H1 (cell line): ENCODE measurements at regions not wholly inside any gene's neighbourhood (a gene's known extent, or its start where the extent isn't known, plus 50 kb on each side); places are given as distances from the start of the nearest gene placed in this dataset.

ENCODE experiments used
- CTCF ChIA-PET: fragments of 300-600 bp; sonication (Branson Sonifier 250); formaldehyde crosslinking; loops from one replicate; lab custom pipeline; 2021; ENCODE audit not compliant: partially characterized antibody; lab: Charles Lee
- POLR2A ChIA-PET: fragments of 300-600 bp; sonication (Branson Sonifier 250); formaldehyde crosslinking; loops from one replicate; lab custom pipeline; 2021; ENCODE audit warnings: inconsistent platforms; ENCODE audit not compliant: partially characterized antibody; lab: Charles Lee
- DNase-seq, 2 experiments: peaks; one replicate each; pipeline versions ENCODE4 v3.0.0 to v3.0.0-alpha.2; 2010 to 2022; ENCODE audit warnings: low spot score in 2 of 2, low read depth in 1 of 2, mixed read lengths in 1 of 2
- FAIRE-seq: peaks from 2 replicates; lab custom pipeline; 2011; peaks lifted over from hg19 to GRCh38; lab: Jason Lieb, UNC
- H2AFZ ChIP-seq: 2 replicates; pipeline ENCODE4 v1.8.1; 2012; ENCODE audit warnings: low read length, inconsistent platforms
- H2AK5ac ChIP-seq: 2 replicates; pipeline ENCODE4 v1.6.1; 2013; ENCODE audit warnings: low read depth, low read length
- H2BK120ac ChIP-seq: replicated peaks from 2 replicates; pipeline ENCODE3; 2013; ENCODE audit warnings: low read depth, low read length, inconsistent platforms
- H2BK12ac ChIP-seq: 2 replicates; pipeline ENCODE4 v1.6.1; 2013; ENCODE audit warnings: low read depth, low read length
- H2BK15ac ChIP-seq: 2 replicates; pipeline ENCODE4 v1.6.1; 2013; ENCODE audit warnings: low read length
- H2BK20ac ChIP-seq: 2 replicates; pipeline ENCODE4 v1.6.1; 2013; ENCODE audit warnings: low read length
- H2BK5ac ChIP-seq: 2 replicates; pipeline ENCODE4 v1.6.1; 2013; ENCODE audit warnings: low read depth, low read length
- H3K14ac ChIP-seq: 2 replicates; pipeline ENCODE4 v1.6.1; 2013; ENCODE audit warnings: inconsistent platforms; ENCODE audit not compliant: insufficient read length
- H3K18ac ChIP-seq: 2 replicates; pipeline ENCODE4 v1.6.1; 2013; ENCODE audit warnings: low read length; ENCODE audit errors: extremely low read depth
- H3K23ac ChIP-seq: 2 replicates; pipeline ENCODE4 v1.6.1; 2013; ENCODE audit warnings: inconsistent platforms; ENCODE audit not compliant: insufficient read length
- H3K23me2 ChIP-seq: 2 replicates; pipeline ENCODE4 v1.6.1; 2013; ENCODE audit warnings: low read depth, low read length
- H3K27ac ChIP-seq: 2 replicates; pipeline ENCODE4 v1.6.1; 2011; ENCODE audit warnings: low read depth, low read length, inconsistent platforms
- H3K27me3 ChIP-seq, 4 experiments: replicated peaks in 1 of 4; 1 replicate in 1 of 4; 2 replicates in 3 of 4; pipeline versions ENCODE4 v1.6.1 to v1.8.1; 2011 to 2013; ENCODE audit warnings: low read length in 3 of 4, mild to moderate bottlenecking in 3 of 4, inconsistent platforms in 2 of 4, mixed read lengths in 2 of 4, moderate library complexity in 1 of 4; ENCODE audit not compliant: control insufficient read depth in 3 of 4, insufficient read depth in 3 of 4; ENCODE audit errors: extremely low read depth in 1 of 4
- H3K36me3 ChIP-seq, 4 experiments: 2 replicates each; pipeline versions ENCODE4 v1.6.1 to v1.8.1; 2011 to 2013; ENCODE audit warnings: mild to moderate bottlenecking in 4 of 4, low read length in 3 of 4, moderate library complexity in 2 of 4, control low read depth in 1 of 4, inconsistent platforms in 1 of 4; ENCODE audit not compliant: insufficient read depth in 4 of 4, control insufficient read depth in 2 of 4
- H3K4ac ChIP-seq: replicated peaks from 2 replicates; pipeline ENCODE3; 2013; ENCODE audit warnings: low read length, low read depth, mixed read lengths, inconsistent platforms; ENCODE audit not compliant: insufficient read length
- H3K4me1 ChIP-seq, 4 experiments: replicated peaks in 1 of 4; 1 replicate in 1 of 4; 2 replicates in 3 of 4; pipeline versions ENCODE4 v1.6.1 to v1.8.1; 2011 to 2013; ENCODE audit warnings: low read length in 3 of 4, inconsistent platforms in 2 of 4, mixed read lengths in 1 of 4; ENCODE audit not compliant: insufficient read depth in 4 of 4, control insufficient read depth in 3 of 4
- H3K4me2 ChIP-seq, 2 experiments: 2 replicates each; pipeline versions ENCODE4 v1.6.1 to v1.8.1; 2011 to 2013; ENCODE audit warnings: low read depth in 2 of 2, low read length in 2 of 2, control low read depth in 1 of 2, inconsistent platforms in 1 of 2, mild to moderate bottlenecking in 1 of 2; ENCODE audit not compliant: insufficient read depth in 1 of 2
- H3K4me3 ChIP-seq, 4 experiments: fragments of 200-600, 300-600 bp in 1 of 4; sonication (generic), shearing (Covaris generic), sonication (Bioruptor Twin) in 1 of 4; 2 replicates each; pipeline versions ENCODE4 v1.5.1 to v1.8.1; 2011 to 2016; ENCODE audit warnings: low read length in 4 of 4, low read depth in 3 of 4, control low read depth in 2 of 4, inconsistent platforms in 2 of 4, mild to moderate bottlenecking in 2 of 4, mixed read lengths in 1 of 4, moderate library complexity in 1 of 4; ENCODE audit not compliant: insufficient read depth in 2 of 4; ENCODE audit errors: extremely low read depth in 1 of 4
- H3K56ac ChIP-seq: replicated peaks from 2 replicates; pipeline ENCODE3; 2013; ENCODE audit warnings: low read depth, mild to moderate bottlenecking, mixed read lengths, low read length, inconsistent platforms; ENCODE audit not compliant: insufficient read length
- H3K79me1 ChIP-seq: 2 replicates; pipeline ENCODE4 v1.6.1; 2013; ENCODE audit warnings: low read depth, low read length, control low read depth
- H3K79me2 ChIP-seq, 2 experiments: 2 replicates each; pipeline versions ENCODE4 v1.6.1 to v1.8.1; 2012 to 2013; ENCODE audit warnings: low read length in 2 of 2, mild to moderate bottlenecking in 2 of 2, inconsistent platforms in 1 of 2; ENCODE audit not compliant: insufficient read depth in 2 of 2, control insufficient read depth in 1 of 2
- H3K9ac ChIP-seq, 4 experiments: replicated peaks in 1 of 4; 1 replicate in 1 of 4; 2 replicates in 3 of 4; pipeline versions ENCODE4 v1.6.1 to v1.8.1; 2011 to 2013; ENCODE audit warnings: low read depth in 3 of 4, low read length in 3 of 4, control low read depth in 2 of 4, mild to moderate bottlenecking in 2 of 4, moderate library complexity in 2 of 4, inconsistent platforms in 1 of 4; ENCODE audit errors: extremely low read depth in 1 of 4
- H3K9me3 ChIP-seq, 2 experiments: 2 replicates each; pipeline versions ENCODE4 v1.6.1 to v1.8.1; 2012 to 2013; ENCODE audit warnings: mild to moderate bottlenecking in 2 of 2, moderate library complexity in 2 of 2, control low read depth in 1 of 2, inconsistent platforms in 1 of 2, low read depth in 1 of 2, low read length in 1 of 2, mixed read lengths in 1 of 2; ENCODE audit not compliant: insufficient read depth in 2 of 2
- H4K20me1 ChIP-seq, 2 experiments: replicated peaks in 1 of 2; 2 replicates each; pipeline versions ENCODE3 to v1.8.1; 2011 to 2013; ENCODE audit warnings: inconsistent platforms in 2 of 2, low read length in 2 of 2, mild to moderate bottlenecking in 1 of 2; ENCODE audit not compliant: insufficient read depth in 2 of 2, control insufficient read depth in 1 of 2
- H4K5ac ChIP-seq: 2 replicates; pipeline ENCODE4 v1.6.1; 2013; ENCODE audit warnings: low read length, low read depth, mixed read lengths, inconsistent platforms; ENCODE audit not compliant: insufficient read length
- H4K8ac ChIP-seq: 2 replicates; pipeline ENCODE4 v1.8.0; 2013; ENCODE audit warnings: mild to moderate bottlenecking, moderate library complexity, low read length, inconsistent platforms; ENCODE audit not compliant: insufficient read depth; ENCODE audit errors: extremely low read depth
- H4K91ac ChIP-seq: replicated peaks from 2 replicates; pipeline ENCODE3; 2013; ENCODE audit warnings: low read length, mixed read lengths, inconsistent platforms; ENCODE audit not compliant: insufficient read length
- BCL11A ChIP-seq, 2 experiments: IDR thresholded peaks; one replicate each; pipeline ENCODE4 v1.6.1; 2011; ENCODE audit warnings: low read depth in 2 of 2, low read length in 2 of 2, mild to moderate bottlenecking in 2 of 2
- BRCA1 ChIP-seq: IDR thresholded peaks from 2 replicates; pipeline ENCODE4 v1.6.1; 2012; ENCODE audit warnings: low read depth, low read length, improper control_type of control experiment
- E2F6 ChIP-seq: IDR thresholded peaks from 2 replicates; pipeline ENCODE4 v1.6.1; 2012; ENCODE audit warnings: inconsistent platforms
- EGR1 ChIP-seq: IDR thresholded peaks from 2 replicates; pipeline ENCODE4 v1.6.1; 2011; ENCODE audit warnings: low read depth, low read length, borderline replicate concordance
- FOSL1 ChIP-seq: IDR thresholded peaks from 2 replicates; pipeline ENCODE4 v1.6.1; 2011; ENCODE audit warnings: mild to moderate bottlenecking, low read depth, low read length, moderate library complexity; ENCODE audit not compliant: insufficient read depth
- JUN ChIP-seq: IDR thresholded peaks from 2 replicates; pipeline ENCODE4 v1.6.1; 2011; ENCODE audit warnings: low read depth, mild to moderate bottlenecking, improper control_type of control experiment, low read length
- MAX ChIP-seq: IDR thresholded peaks from 2 replicates; pipeline ENCODE4 v1.6.1; 2012; ENCODE audit warnings: inconsistent platforms
- NRF1 ChIP-seq: IDR thresholded peaks from 2 replicates; pipeline ENCODE4 v1.6.1; 2011; ENCODE audit warnings: mild to moderate bottlenecking, low read depth, low read length, improper control_type of control experiment
- PHF8 ChIP-seq: fragments of 200-600 bp; sonication (generic); conservative IDR thresholded peaks from 2 replicates; pipeline ENCODE4 v1.7.1; 2012; ENCODE audit warnings: low read depth, mild to moderate bottlenecking, inconsistent platforms, low read length, moderate library complexity
- RBBP5 ChIP-seq: IDR thresholded peaks from 2 replicates; pipeline ENCODE4 v1.7.1; 2012; ENCODE audit warnings: low read depth, mild to moderate bottlenecking, inconsistent platforms, low read length, moderate library complexity, borderline replicate concordance
- SIX5 ChIP-seq: IDR thresholded peaks from 2 replicates; pipeline ENCODE4 v1.6.1; 2011; ENCODE audit warnings: mild to moderate bottlenecking, low read depth, low read length
- YY1 ChIP-seq: IDR thresholded peaks from 2 replicates; pipeline ENCODE4 v1.6.1; 2011; ENCODE audit warnings: low read depth, mild to moderate bottlenecking, low read length
- WGBS, 2 experiments: shearing (Covaris generic) in 1 of 2; methylation state at CpG; one replicate each; pipeline versions ENCODE4 v1.1.6 to v1.1.7; 2013 to 2015; ENCODE audit warnings: low lambda C conversion rate in 2 of 2, mixed read lengths in 2 of 2, inconsistent platforms in 1 of 2, low coverage in 1 of 2, missing lambda C conversion rate in 1 of 2; ENCODE audit not compliant: insufficient replicate concordance in 2 of 2, insufficient coverage in 1 of 2, insufficient read length in 1 of 2; ENCODE audit errors: extremely low coverage in 1 of 2, missing lambda C conversion rate in 1 of 2; 5-methylcytosine and 5-hydroxymethylcytosine counted together

- H3K9me3 ChIP-seq = no peaks in the 10 kb centered on the region
- no peak overlapping the region for H2BK12ac ChIP-seq
- no peaks in the 10 kb centered on the region for H4K20me1 ChIP-seq
- no peak overlapping the region for H3K9ac ChIP-seq
- H3K56ac ChIP-seq = no peak overlapping the region
- ChIA-PET CTCF (interaction anchor here (0.6 to 1.2 kb wide), 2 partner anchors 77 to 159 kb away, joined by 3 read pairs; no protein-coding TSS in a partner anchor), POLR2A (no interaction called here)
- no peak overlapping the region for H4K91ac ChIP-seq
- 95% methylated on average over 9 of the region's 9 CpGs; no CpG with 5 or more reads in 1 of the 2 experiments for WGBS, 2 experiments
- H2BK15ac ChIP-seq = peak overlapping the region; percentile 19; the same call in 1 of the 2 replicates
- H2BK120ac ChIP-seq = no peak overlapping the region
- H3K23me2 ChIP-seq = no peaks in the 10 kb centered on the region; the same call in 1 of the 2 replicates
- no peak overlapping the region for H3K4ac ChIP-seq
- no peak overlapping the region for H3K4me2 ChIP-seq
- FAIRE-seq (no peak), DNase-seq (no peak)
- H4K5ac ChIP-seq = no peak overlapping the region
- no peaks in the 10 kb centered on the region for H3K79me2 ChIP-seq
- H2BK5ac ChIP-seq = no peak overlapping the region
- H3K23ac ChIP-seq = no peak overlapping the region
- no peaks in the 10 kb centered on the region for H3K36me3 ChIP-seq
- H2AFZ ChIP-seq = no peak overlapping the region
- H3K79me1 ChIP-seq = no peaks in the 10 kb centered on the region
- H3K14ac ChIP-seq = no peak overlapping the region
- H3K4me3 ChIP-seq = no peak overlapping the region
- H3K27ac ChIP-seq = no peak overlapping the region
- H2BK20ac ChIP-seq = no peak overlapping the region
- H2AK5ac ChIP-seq = no peak overlapping the region
- H3K18ac ChIP-seq = no peak overlapping the region
- H3K27me3 ChIP-seq = no peaks in the 10 kb centered on the region
- H4K8ac ChIP-seq = no peak overlapping the region
- H3K4me1 ChIP-seq = peaks cover 0 to 7% (median 3%) of the 10 kb centered on the region in 4 experiments; a peak in 4 of 7 replicates
- TF ChIP-seq MAX (no peak), E2F6 (no peak), BRCA1 (no peak), YY1 (no peak), EGR1 (no peak), FOSL1 (no peak), SIX5 (no peak), NRF1 (no peak), JUN (no peak), RBBP5 (no peak), BCL11A (IDR thresholded peaks at IDR 0.05; ENCODE audit: low read depth in 2 of 2, low read length in 2 of 2) (no peak), PHF8 (no peak)
These were observed 113.8 kb downstream of the RRAGC start for GRCh38 chr1:38745476-38746401.
